ENCODE measurements at regions not wholly inside any gene's neighbourhood (a gene's known extent, or its start where the extent isn't known, plus 50 kb on each side); places are given as distances from the start of the nearest gene placed in this dataset.

GRCh38 chr6:156205678-156206077, 571.5 kb upstream of the ARID1B start:
- 2% methylated on average over 3 of the region's 3 CpGs for WGBS (ENCODE audit: missing lambda C conversion rate)

DNA sequence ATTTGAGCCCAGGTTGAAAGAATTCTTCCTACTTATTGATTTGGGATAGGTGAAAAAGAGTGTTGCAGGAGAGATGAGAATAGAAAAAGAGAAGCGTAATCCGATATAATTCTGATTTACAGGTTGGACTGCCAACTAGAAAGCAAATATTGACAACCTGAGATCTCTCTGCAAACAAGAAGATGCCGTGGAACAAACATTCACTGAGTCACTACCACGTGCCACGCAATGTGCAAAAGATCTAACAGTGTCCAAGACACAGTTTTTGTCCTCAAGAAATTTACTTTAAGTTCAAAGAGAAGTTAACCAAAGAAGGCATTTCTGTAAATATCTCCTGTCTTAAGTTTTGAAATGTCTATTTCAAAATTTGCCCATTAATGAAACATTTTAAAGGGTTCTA, 578.0 kb upstream of the ARID1B start:
- CTCF ChIA-PET = interaction anchor here (1.0 kb wide), 1 partner anchor 17 kb away, joined by 4 read pairs; no protein-coding TSS in a partner anchor
- Histone ChIP-seq H3K9me3 (no peaks in the 10 kb centered on the region), H3K27ac (no peak overlapping the region), H3K4me3 (no peak overlapping the region), H3K4me1 (no peaks in the 10 kb centered on the region), H3K4me2 (no peak overlapping the region)
- FAIRE-seq (no peak), ATAC-seq (no peak), DNase-seq (ENCODE audit: low read depth in 1 of 2, low spot score in 1 of 2) (no peak)
- TF ChIP-seq, protein P1, sequence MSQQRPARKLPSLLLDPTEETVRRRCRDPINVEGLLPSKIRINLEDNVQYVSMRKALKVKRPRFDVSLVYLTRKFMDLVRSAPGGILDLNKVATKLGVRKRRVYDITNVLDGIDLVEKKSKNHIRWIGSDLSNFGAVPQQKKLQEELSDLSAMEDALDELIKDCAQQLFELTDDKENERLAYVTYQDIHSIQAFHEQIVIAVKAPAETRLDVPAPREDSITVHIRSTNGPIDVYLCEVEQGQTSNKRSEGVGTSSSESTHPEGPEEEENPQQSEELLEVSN (IDR thresholded peaks at IDR 0.05; ENCODE audit: borderline replicate concordance, low read depth) = no peak
- TF ChIP-seq CBX2 (IDR thresholded peaks at IDR 0.05; ENCODE audit: borderline replicate concordance, low read depth) (no peak), NPAS2 (CRISPR knock-in tag; IDR thresholded peaks at IDR 0.05; ENCODE audit: borderline replicate concordance) (no peak), ESRRA (IDR thresholded peaks at IDR 0.05; ENCODE audit: borderline replicate concordance, low read length) (no peak), BCL3 (IDR thresholded peaks at IDR 0.05) (no peak), PHF8 (IDR thresholded peaks at IDR 0.05; ENCODE audit: borderline replicate concordance, low read depth) (no peak), CEBPB (IDR thresholded peaks at IDR 0.05) (no peak), HOXA7 (CRISPR knock-in tag; IDR thresholded peaks at IDR 0.05) (no peak), JUNB (IDR thresholded peaks at IDR 0.05) (no peak), FOSB (CRISPR knock-in tag; IDR thresholded peaks at IDR 0.05) (no peak), HOXB5 (CRISPR knock-in tag; IDR thresholded peaks at IDR 0.05) (no peak), RCOR1 (IDR thresholded peaks at IDR 0.05; ENCODE audit: low read depth, low read length) (no peak), TP53 (CRISPR knock-in tag; IDR thresholded peaks at IDR 0.05) (no peak), FOSL2 (IDR thresholded peaks at IDR 0.05) (no peak), FOSL2 (CRISPR knock-in tag; IDR thresholded peaks at IDR 0.05) (no peak), KDM1A (IDR thresholded peaks at IDR 0.05; ENCODE audit: low read depth) (no peak), HMGXB4 (CRISPR knock-in tag; IDR thresholded peaks at IDR 0.05; ENCODE audit: borderline replicate concordance) (no peak), EHF (CRISPR knock-in tag; IDR thresholded peaks at IDR 0.05) (no peak)
- TF ChIP-seq, protein P2, sequence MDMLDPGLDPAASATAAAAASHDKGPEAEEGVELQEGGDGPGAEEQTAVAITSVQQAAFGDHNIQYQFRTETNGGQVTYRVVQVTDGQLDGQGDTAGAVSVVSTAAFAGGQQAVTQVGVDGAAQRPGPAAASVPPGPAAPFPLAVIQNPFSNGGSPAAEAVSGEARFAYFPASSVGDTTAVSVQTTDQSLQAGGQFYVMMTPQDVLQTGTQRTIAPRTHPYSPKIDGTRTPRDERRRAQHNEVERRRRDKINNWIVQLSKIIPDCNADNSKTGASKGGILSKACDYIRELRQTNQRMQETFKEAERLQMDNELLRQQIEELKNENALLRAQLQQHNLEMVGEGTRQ (IDR thresholded peaks at IDR 0.05) = no peak
- POLR2A ChIA-PET = no interaction called here
- 21% methylated on average over 5 of the region's 5 CpGs for WGBS (ENCODE audit: missing lambda C conversion rate)

More at GRCh38 chr6:156205678-156206077, 571.5 kb upstream of the ARID1B start:
- no peak overlapping the region for H3K27ac ChIP-seq
- DNase-seq (ENCODE audit: low read depth in 1 of 2, low spot score in 1 of 2) = no peak
- no peak for ATAC-seq
- TF ChIP-seq SREBF2 (IDR thresholded peaks at IDR 0.05) (no peak), CBX8 (IDR thresholded peaks at IDR 0.05) (no peak), ZSCAN20 (CRISPR knock-in tag; IDR thresholded peaks at IDR 0.05) (no peak), HDAC2 (IDR thresholded peaks at IDR 0.05) (no peak), BCL3 (IDR thresholded peaks at IDR 0.05) (no peak), POLR2A (IDR thresholded peaks at IDR 0.05; ENCODE audit: low read length) (no peak), HMGXB4 (CRISPR knock-in tag; IDR thresholded peaks at IDR 0.05; ENCODE audit: borderline replicate concordance) (no peak), BHLHE40 (IDR thresholded peaks at IDR 0.05; ENCODE audit: low read depth, low read length) (no peak), JUN (IDR thresholded peaks at IDR 0.05) (no peak), CEBPB (IDR thresholded peaks at IDR 0.05) (no peak), RFX5 (IDR thresholded peaks at IDR 0.05) (no peak), ATOH8 (CRISPR knock-in tag; IDR thresholded peaks at IDR 0.05; ENCODE audit: low read depth) (no peak)
- CTCF ChIA-PET = interaction anchor here (0.8 kb wide), 1 partner anchor 147 kb away, joined by 3 read pairs; no protein-coding TSS in a partner anchor
- no peaks in the 10 kb centered on the region for H3K4me1 ChIP-seq
- no peak overlapping the region for H3K4me2 ChIP-seq
- FAIRE-seq = no peak
- 0 out of 3 replicates have a peak, but pooled peaks cover 4% of the 10 kb centered on the region for H3K9me3 ChIP-seq
- no peak overlapping the region for H3K4me3 ChIP-seq
- POLR2A ChIA-PET = no interaction called here

Measured in A549 (cell line).